ENCODE measurements at regions not wholly inside any gene's neighbourhood (a gene's known extent, or its start where the extent isn't known, plus 50 kb on each side); places are given as distances from the start of the nearest gene placed in this dataset.

GRCh38 chr4:65893271-65893670 is 223.0 kb upstream of the EPHA5 start:
- no peak overlapping the region for H3K4me3 ChIP-seq
- H3K27me3 ChIP-seq = no peaks in the 10 kb centered on the region
- no peaks in the 10 kb centered on the region for H3K9me3 ChIP-seq
- H3K4me1 ChIP-seq = no peaks in the 10 kb centered on the region
- no peak for DNase-seq
- TF ChIP-seq POLR2A (IDR thresholded peaks at IDR 0.05) (no peak), CTCF (IDR thresholded peaks at IDR 0.05) (no peak)
- no peaks in the 10 kb centered on the region for H3K36me3 ChIP-seq
- intact Hi-C loops (cut with DNase I; ENCODE audit: low total_unique reads) = no loop called here
- no peak overlapping the region for H3K27ac ChIP-seq

- no peaks in the 10 kb centered on the region for H3K4me1 ChIP-seq
- H3K27ac ChIP-seq = no peak overlapping the region
- intact Hi-C loops (cut with DNase I; ENCODE audit: low total_unique reads) = no loop called here
- H3K4me3 ChIP-seq = no peak overlapping the region
- no peaks in the 10 kb centered on the region for H3K27me3 ChIP-seq
- TF ChIP-seq POLR2A (IDR thresholded peaks at IDR 0.05) (no peak), CTCF (IDR thresholded peaks at IDR 0.05) (no peak)
- H3K9me3 ChIP-seq = no peaks in the 10 kb centered on the region
- DNase-seq = no peak
- no peaks in the 10 kb centered on the region for H3K36me3 ChIP-seq
Observed at GRCh38 chr4:65880594-65880993, 210.3 kb upstream of the EPHA5 start.

- no peak for DNase-seq
- intact Hi-C loops (cut with DNase I; ENCODE audit: low total_unique reads) = no loop called here
- Histone ChIP-seq H3K9me3 (no peaks in the 10 kb centered on the region), H3K4me1 (no peaks in the 10 kb centered on the region), H3K36me3 (no peaks in the 10 kb centered on the region), H3K27me3 (no peaks in the 10 kb centered on the region), H3K27ac (no peak overlapping the region), H3K4me3 (no peak overlapping the region)
- TF ChIP-seq POLR2A (IDR thresholded peaks at IDR 0.05) = no peak
- no peak for TF ChIP-seq CTCF (IDR thresholded peaks at IDR 0.05)
Observed at GRCh38 chr4:65868096-65868824, 198.0 kb upstream of the EPHA5 start.

- H3K36me3 ChIP-seq = no peaks in the 10 kb centered on the region
- no peak for DNase-seq
- TF ChIP-seq POLR2A (IDR thresholded peaks at IDR 0.05) = no peak
- no peak for TF ChIP-seq CTCF (IDR thresholded peaks at IDR 0.05)
- intact Hi-C loops (cut with DNase I; ENCODE audit: low total_unique reads) = no loop called here
- no peaks in the 10 kb centered on the region for H3K27me3 ChIP-seq
- no peak overlapping the region for H3K27ac ChIP-seq
- no peak overlapping the region for H3K4me3 ChIP-seq
- H3K9me3 ChIP-seq = no peaks in the 10 kb centered on the region
- no peaks in the 10 kb centered on the region for H3K4me1 ChIP-seq
Observed at GRCh38 chr4:65865489-65865888, 195.2 kb upstream of the EPHA5 start.

GRCh38 chr4:65861993-65862392 is 191.7 kb upstream of the EPHA5 start:
- H3K27ac ChIP-seq = no peak overlapping the region
- H3K4me3 ChIP-seq = no peak overlapping the region
- no peaks in the 10 kb centered on the region for H3K36me3 ChIP-seq
- no peak for DNase-seq
- no peak for TF ChIP-seq CTCF (IDR thresholded peaks at IDR 0.05)
- TF ChIP-seq POLR2A (IDR thresholded peaks at IDR 0.05) = no peak
- no peaks in the 10 kb centered on the region for H3K27me3 ChIP-seq
- no peaks in the 10 kb centered on the region for H3K4me1 ChIP-seq
- H3K9me3 ChIP-seq = no peaks in the 10 kb centered on the region
- intact Hi-C loops (cut with DNase I; ENCODE audit: low total_unique reads) = no loop called here

Measured in uterus (tissue), 3 donors.